Prostate gland (tissue), 2 donors: ENCODE measurements at regions not wholly inside any gene's neighbourhood (a gene's known extent, or its start where the extent isn't known, plus 50 kb on each side); places are given as distances from the start of the nearest gene placed in this dataset.
"Not testable (repeated sequence)": the region's sequence is repeated elsewhere in the genome, so short reads cannot be mapped to it uniquely, and the experiment has no call there.

ENCODE experiments used
- DNase-seq: peaks from one replicate; pipeline ENCODE4 v3.0.0-alpha.2; 2019; ENCODE audit warnings: low spot score
- H3K27ac ChIP-seq, 2 donors: fragments of 200-600 bp; sonication (generic); 2 replicates each; pipeline ENCODE4 v1.5.1; 2017 to 2019
- H3K27me3 ChIP-seq: fragments of 200-600 bp; sonication (generic); replicated peaks from 2 replicates; pipeline ENCODE4 v1.5.1; 2019; ENCODE audit not compliant: insufficient read depth
- H3K36me3 ChIP-seq, 2 donors: fragments of 200-600 bp; sonication (generic); 1 replicate in 1 of 2; 2 replicates in 1 of 2; pipeline versions ENCODE4 v1.5.1 to v1.8.1; 2017 to 2019
- H3K4me1 ChIP-seq: fragments of 200-600 bp; sonication (generic); replicated peaks from 2 replicates; pipeline ENCODE4 v1.5.1; 2019
- H3K4me3 ChIP-seq, 2 donors: fragments of 200-600 bp; sonication (generic); 2 replicates each; pipeline ENCODE4 v1.5.1; 2017 to 2019
- H3K9me3 ChIP-seq: fragments of 200-600 bp; sonication (generic); 2 replicates; pipeline ENCODE4 v1.5.1; 2017
- POLR2A ChIP-seq: fragments of 450-650 bp; IDR thresholded peaks from one replicate; pipeline ENCODE4 v1.6.1; 2016; ENCODE audit warnings: antibody characterized with exemption, mild to moderate bottlenecking
- POLR2AphosphoS5 ChIP-seq: sonication (generic); formaldehyde crosslinking; IDR thresholded peaks from one replicate; pipeline ENCODE4 v1.6.1; 2017; ENCODE audit warnings: antibody characterized with exemption
- WGBS: methylation state at CpG from one replicate; pipeline ENCODE4 v1.1.5; 2018; 5-methylcytosine and 5-hydroxymethylcytosine counted together
- intact Hi-C: fragments of 100-400 bp; cut with DNase I; formaldehyde crosslinking; loops from one replicate; pipeline ENCODE4 v1.14.2; 2022
- TF ChIP-seq, protein P1 (sequence below), 4 experiments: fragments of 200-600 bp in 2 of 4; fragments of 450-650 bp in 2 of 4; sonication (generic) in 2 of 4; IDR thresholded peaks; 1 replicate in 3 of 4; 2 replicates in 1 of 4; pipeline ENCODE4 v1.5.1; 2016 to 2019; ENCODE audit warnings: antibody characterized with exemption in 4 of 4, mild to moderate bottlenecking in 2 of 4, moderate library complexity in 2 of 4

DNA sequence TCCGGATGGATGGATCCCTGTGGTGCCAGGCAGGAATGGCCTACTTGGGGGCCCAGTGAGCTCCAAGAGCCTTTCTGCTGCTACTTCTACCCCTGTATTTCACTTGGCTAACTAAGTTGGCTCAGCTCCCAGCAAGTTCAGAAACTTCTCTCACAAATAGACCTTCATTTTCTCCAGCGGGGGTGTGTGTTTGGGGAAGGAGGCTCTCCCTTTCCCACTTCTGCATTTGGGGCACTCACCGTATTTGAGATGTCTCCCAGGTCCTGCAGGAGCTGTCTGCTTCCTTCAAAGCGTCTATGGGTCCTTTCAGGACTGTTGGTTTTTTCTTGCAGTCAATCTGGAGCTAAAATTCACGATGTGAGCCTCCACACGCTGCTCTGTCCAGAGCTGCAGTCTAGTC lies 197.7 kb downstream of the SPANXN3 start:
- no peaks in the 10 kb centered on the region for H3K4me1 ChIP-seq
- TF ChIP-seq, protein P1, sequence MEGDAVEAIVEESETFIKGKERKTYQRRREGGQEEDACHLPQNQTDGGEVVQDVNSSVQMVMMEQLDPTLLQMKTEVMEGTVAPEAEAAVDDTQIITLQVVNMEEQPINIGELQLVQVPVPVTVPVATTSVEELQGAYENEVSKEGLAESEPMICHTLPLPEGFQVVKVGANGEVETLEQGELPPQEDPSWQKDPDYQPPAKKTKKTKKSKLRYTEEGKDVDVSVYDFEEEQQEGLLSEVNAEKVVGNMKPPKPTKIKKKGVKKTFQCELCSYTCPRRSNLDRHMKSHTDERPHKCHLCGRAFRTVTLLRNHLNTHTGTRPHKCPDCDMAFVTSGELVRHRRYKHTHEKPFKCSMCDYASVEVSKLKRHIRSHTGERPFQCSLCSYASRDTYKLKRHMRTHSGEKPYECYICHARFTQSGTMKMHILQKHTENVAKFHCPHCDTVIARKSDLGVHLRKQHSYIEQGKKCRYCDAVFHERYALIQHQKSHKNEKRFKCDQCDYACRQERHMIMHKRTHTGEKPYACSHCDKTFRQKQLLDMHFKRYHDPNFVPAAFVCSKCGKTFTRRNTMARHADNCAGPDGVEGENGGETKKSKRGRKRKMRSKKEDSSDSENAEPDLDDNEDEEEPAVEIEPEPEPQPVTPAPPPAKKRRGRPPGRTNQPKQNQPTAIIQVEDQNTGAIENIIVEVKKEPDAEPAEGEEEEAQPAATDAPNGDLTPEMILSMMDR (IDR thresholded peaks at IDR 0.05), result no peak
- TF ChIP-seq POLR2A (no peak), POLR2AphosphoS5 (no peak)
- no peak overlapping the region for H3K27ac ChIP-seq
- WGBS, result 63% methylated on average over 5 of the region's 6 CpGs
- H3K9me3 ChIP-seq, result no peaks in the 10 kb centered on the region
- no peaks in the 10 kb centered on the region for H3K36me3 ChIP-seq
- intact Hi-C loops, result no loop called here
- DNase-seq, result no peak
- H3K4me3 ChIP-seq, result no peak overlapping the region
- no peaks in the 10 kb centered on the region for H3K27me3 ChIP-seq

DNA sequence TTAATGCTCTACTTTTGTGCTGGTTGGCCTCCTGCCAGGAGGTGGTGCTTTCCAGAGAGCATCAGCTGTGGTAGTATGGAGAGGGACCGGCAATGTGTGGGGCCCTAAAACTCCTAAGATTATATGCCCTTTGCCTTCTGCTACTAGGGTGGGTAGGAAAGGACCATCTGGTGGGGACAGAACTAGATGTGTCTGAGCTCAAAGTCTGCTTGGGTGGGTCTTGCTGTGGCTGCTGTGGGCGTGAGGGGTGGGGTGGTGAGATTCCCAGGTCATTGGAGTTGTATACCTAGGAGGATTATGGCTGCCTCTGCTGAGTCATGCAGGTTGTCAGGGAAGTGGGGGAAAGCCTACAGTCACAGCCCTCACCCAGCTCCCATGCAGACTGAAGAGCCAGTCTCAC lies 198.4 kb downstream of the SPANXN3 start:
- H3K36me3 ChIP-seq, H3K9me3 ChIP-seq, H3K4me1 ChIP-seq, H3K27me3 ChIP-seq, H3K27ac ChIP-seq, DNase-seq, H3K4me3 ChIP-seq, intact Hi-C loops: not testable (repeated sequence)
- 100% methylated on average over 1 of the region's 2 CpGs for WGBS

DNA sequence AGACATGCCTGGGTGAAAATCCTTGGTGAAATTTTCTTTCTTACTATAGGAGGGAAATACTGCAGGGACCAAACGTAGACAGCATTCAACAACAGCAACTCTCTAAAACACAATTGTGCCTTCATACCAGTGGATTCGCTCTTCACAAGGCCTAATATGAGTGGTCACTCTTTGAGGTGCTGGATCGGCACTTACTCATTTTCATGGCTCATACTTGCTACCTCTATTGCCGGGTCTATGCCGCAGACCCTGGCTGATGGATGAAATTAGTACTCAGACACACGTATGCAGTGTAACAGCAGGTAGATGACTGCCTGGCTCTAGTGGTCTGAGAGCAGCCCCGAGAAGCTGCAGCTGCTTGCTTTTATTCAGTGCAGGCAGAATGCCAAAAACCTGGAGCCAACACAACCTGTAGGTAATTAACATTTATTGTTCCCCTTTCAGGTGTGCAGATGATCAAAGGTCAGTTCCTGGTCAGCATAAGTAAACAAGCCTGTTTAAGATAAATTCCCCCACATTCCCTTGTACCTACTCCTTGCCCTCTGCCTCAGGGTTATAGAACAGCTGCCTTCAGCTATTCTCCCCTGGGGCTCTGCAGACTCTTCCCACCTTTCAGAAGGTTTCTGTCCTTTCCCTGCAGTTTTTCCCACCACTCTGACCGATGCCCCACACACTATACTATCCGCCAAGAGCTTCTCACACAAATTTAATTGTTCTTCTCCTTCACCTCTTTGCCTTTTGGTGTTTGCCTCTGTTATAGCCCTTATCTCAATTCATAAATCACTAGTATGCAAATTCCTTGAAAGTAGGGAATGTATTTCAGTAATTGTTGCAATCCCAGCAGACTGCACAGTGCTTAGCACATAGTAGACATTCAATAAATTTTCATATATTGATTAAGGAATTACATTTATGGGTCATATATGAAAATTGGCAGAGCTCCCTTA lies 210.0 kb downstream of the SPANXN3 start:
- intact Hi-C loops, result no loop called here
- no peak overlapping the region for H3K27ac ChIP-seq
- H3K9me3 ChIP-seq, result no peaks in the 10 kb centered on the region
- no peak overlapping the region for H3K4me3 ChIP-seq
- H3K27me3 ChIP-seq, result no peaks in the 10 kb centered on the region
- no peak for TF ChIP-seq POLR2AphosphoS5
- TF ChIP-seq, protein P1 (IDR thresholded peaks at IDR 0.05), result no peak
- no peak for TF ChIP-seq POLR2A
- H3K36me3 ChIP-seq, result no peaks in the 10 kb centered on the region
- 53% methylated on average over 9 of the region's 9 CpGs for WGBS
- no peak for DNase-seq
- no peaks in the 10 kb centered on the region for H3K4me1 ChIP-seq

DNA sequence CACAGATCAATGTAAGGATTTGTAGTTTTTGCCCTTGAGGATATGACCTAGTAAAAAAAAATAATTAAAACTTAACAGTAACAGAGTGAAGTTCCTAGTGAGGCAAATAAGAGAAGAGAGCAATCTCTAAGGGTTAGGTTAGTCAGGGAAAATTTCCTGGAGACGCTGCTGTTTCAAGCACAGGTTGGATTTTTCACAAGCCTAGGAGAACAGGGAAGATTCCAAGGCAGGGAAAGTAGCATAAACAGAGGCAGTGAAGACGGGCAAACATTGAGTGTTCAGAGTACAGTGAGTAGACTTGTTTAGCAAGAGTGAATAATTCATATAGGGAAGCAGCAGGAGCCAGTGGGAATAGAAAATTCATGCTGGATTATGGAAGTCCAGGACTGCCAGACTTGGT lies 212.8 kb downstream of the SPANXN3 start:
- Histone ChIP-seq H3K36me3 (no peaks in the 10 kb centered on the region), H3K4me3 (no peak overlapping the region), H3K9me3 (no peaks in the 10 kb centered on the region), H3K4me1 (no peaks in the 10 kb centered on the region), H3K27ac (no peak overlapping the region), H3K27me3 (no peaks in the 10 kb centered on the region)
- 66% methylated on average over 2 of the region's 2 CpGs for WGBS
- TF ChIP-seq POLR2A (no peak), POLR2AphosphoS5 (no peak)
- TF ChIP-seq, protein P1 (IDR thresholded peaks at IDR 0.05), result no peak
- intact Hi-C loops, result no loop called here
- DNase-seq, result no peak

DNA sequence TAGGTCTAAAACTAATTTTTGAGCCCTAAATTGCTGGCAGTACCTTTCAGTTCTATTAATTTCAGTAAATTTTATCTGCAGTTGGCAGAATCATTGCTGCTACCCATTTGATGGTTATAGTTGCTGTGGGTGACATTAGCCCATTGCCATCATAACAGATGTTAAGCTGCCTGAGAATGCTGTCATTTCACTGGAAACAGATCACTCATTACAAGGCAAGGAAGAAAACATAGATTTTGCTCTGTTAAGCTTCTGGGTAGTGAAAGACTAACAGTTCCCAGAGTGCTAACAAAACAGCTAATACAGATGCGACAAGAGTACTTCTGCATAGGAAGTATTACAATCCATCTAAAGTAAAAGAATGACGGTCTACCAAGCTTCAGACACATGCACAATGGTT lies 213.2 kb downstream of the SPANXN3 start:
- Histone ChIP-seq H3K36me3 (no peaks in the 10 kb centered on the region), H3K9me3 (no peaks in the 10 kb centered on the region), H3K27ac (no peak overlapping the region), H3K27me3 (no peaks in the 10 kb centered on the region), H3K4me1 (no peaks in the 10 kb centered on the region), H3K4me3 (no peak overlapping the region)
- TF ChIP-seq, protein P1 (IDR thresholded peaks at IDR 0.05), result no peak
- no peak for TF ChIP-seq POLR2A
- WGBS, result 86% methylated on average over 2 of the region's 2 CpGs
- no peak for DNase-seq
- intact Hi-C loops, result no loop called here
